ENCODE measurements at regions not wholly inside any gene's neighbourhood (a gene's known extent, or its start where the extent isn't known, plus 50 kb on each side); places are given as distances from the start of the nearest gene placed in this dataset.

DNA sequence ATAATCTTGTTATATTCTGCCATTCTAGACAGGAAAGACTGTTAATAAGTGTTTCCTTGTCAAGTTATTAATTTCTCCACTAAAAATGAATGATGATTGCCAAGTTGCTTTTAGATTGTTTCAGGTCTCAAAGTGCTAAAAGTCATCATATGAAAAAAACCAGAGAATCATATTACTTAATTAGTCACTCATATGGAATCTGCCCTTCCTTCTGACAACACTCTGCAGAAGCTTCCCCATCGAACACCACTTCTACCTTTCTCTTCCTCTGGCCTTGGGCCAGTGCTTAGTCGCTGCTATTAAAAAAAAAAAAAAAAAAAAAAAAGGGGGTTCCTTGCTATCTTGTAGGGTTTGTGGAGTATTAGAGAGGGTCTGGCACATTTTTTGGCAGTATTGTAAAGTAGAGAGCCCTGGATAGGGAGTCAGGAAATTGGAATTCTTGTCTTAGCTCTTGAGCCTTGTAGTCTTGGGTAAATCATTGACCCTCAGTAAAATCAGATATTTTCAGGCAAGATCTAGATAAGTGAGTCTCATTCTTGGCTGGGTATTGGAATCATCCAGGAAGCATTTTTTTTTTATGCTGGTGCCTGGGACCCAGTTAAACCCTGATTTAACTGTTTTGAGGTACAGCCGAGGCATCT is 141.7 kb upstream of the CCDC68 start:
- TF ChIP-seq, protein P1, sequence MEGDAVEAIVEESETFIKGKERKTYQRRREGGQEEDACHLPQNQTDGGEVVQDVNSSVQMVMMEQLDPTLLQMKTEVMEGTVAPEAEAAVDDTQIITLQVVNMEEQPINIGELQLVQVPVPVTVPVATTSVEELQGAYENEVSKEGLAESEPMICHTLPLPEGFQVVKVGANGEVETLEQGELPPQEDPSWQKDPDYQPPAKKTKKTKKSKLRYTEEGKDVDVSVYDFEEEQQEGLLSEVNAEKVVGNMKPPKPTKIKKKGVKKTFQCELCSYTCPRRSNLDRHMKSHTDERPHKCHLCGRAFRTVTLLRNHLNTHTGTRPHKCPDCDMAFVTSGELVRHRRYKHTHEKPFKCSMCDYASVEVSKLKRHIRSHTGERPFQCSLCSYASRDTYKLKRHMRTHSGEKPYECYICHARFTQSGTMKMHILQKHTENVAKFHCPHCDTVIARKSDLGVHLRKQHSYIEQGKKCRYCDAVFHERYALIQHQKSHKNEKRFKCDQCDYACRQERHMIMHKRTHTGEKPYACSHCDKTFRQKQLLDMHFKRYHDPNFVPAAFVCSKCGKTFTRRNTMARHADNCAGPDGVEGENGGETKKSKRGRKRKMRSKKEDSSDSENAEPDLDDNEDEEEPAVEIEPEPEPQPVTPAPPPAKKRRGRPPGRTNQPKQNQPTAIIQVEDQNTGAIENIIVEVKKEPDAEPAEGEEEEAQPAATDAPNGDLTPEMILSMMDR (IDR thresholded peaks at IDR 0.05; ENCODE audit: insufficient read depth, low read length), result no peak
- TF ChIP-seq, protein P2, sequence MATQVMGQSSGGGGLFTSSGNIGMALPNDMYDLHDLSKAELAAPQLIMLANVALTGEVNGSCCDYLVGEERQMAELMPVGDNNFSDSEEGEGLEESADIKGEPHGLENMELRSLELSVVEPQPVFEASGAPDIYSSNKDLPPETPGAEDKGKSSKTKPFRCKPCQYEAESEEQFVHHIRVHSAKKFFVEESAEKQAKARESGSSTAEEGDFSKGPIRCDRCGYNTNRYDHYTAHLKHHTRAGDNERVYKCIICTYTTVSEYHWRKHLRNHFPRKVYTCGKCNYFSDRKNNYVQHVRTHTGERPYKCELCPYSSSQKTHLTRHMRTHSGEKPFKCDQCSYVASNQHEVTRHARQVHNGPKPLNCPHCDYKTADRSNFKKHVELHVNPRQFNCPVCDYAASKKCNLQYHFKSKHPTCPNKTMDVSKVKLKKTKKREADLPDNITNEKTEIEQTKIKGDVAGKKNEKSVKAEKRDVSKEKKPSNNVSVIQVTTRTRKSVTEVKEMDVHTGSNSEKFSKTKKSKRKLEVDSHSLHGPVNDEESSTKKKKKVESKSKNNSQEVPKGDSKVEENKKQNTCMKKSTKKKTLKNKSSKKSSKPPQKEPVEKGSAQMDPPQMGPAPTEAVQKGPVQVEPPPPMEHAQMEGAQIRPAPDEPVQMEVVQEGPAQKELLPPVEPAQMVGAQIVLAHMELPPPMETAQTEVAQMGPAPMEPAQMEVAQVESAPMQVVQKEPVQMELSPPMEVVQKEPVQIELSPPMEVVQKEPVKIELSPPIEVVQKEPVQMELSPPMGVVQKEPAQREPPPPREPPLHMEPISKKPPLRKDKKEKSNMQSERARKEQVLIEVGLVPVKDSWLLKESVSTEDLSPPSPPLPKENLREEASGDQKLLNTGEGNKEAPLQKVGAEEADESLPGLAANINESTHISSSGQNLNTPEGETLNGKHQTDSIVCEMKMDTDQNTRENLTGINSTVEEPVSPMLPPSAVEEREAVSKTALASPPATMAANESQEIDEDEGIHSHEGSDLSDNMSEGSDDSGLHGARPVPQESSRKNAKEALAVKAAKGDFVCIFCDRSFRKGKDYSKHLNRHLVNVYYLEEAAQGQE (IDR thresholded peaks at IDR 0.05; ENCODE audit: insufficient replicate concordance, low read depth), result no peak
- no peak for TF ChIP-seq GABPA (IDR thresholded peaks at IDR 0.05; ENCODE audit: low read depth)
- no peak for TF ChIP-seq POLR2AphosphoS5 (IDR thresholded peaks at IDR 0.05; ENCODE audit: low read depth)
- TF ChIP-seq SPI1 (IDR thresholded peaks at IDR 0.05; ENCODE audit: borderline replicate concordance, low read depth), result no peak
